Caco-2 (cell line): ENCODE measurements at regions not wholly inside any gene's neighbourhood (a gene's known extent, or its start where the extent isn't known, plus 50 kb on each side); places are given as distances from the start of the nearest gene placed in this dataset.

ENCODE experiments used
- BruUV-seq: library from RNA; stranded (reverse); fragments of 400-500 nt; replicated peaks from 2 replicates; lab custom pipeline; 2021; lab: Mats Ljungman, UMichigan
- CTCF ChIA-PET: fragments of 300-600 bp; sonication (Branson Sonifier 250); formaldehyde crosslinking; loops from one replicate; lab custom pipeline; 2022; ENCODE audit warnings: antibody characterized with exemption; lab: Charles Lee
- POLR2A ChIA-PET: fragments of 300-600 bp; sonication (Branson Sonifier 250); formaldehyde crosslinking; loops from one replicate; lab custom pipeline; 2022; ENCODE audit warnings: antibody characterized with exemption; lab: Charles Lee
- DNase-seq, 2 experiments: peaks; one replicate each; pipeline versions ENCODE4 v3.0.0 to v3.0.0-alpha.2; 2020 to 2022
- H3K27me3 ChIP-seq: replicated peaks from 2 replicates; pipeline ENCODE4 v1.6.0; 2011; ENCODE audit warnings: low read length; ENCODE audit not compliant: control insufficient read depth, insufficient read depth
- H3K36me3 ChIP-seq: 2 replicates; pipeline ENCODE4 v1.5.1; 2011; ENCODE audit warnings: low read length; ENCODE audit not compliant: control insufficient read depth, insufficient read depth
- H3K4me1 ChIP-seq: fragments of 250-450 bp; sonication (Bioruptor Pico); 2 replicates; pipeline ENCODE4 v1.5.1; 2020; ENCODE audit warnings: mild to moderate bottlenecking
- H3K4me3 ChIP-seq: 2 replicates; pipeline ENCODE4 v1.5.1; 2011; ENCODE audit warnings: low read depth, mild to moderate bottlenecking, control low read depth, low read length
- H3K9me3 ChIP-seq: fragments of 250-450 bp; sonication (Bioruptor Pico); 2 replicates; pipeline ENCODE4 v1.5.1; 2020; ENCODE audit warnings: mild to moderate bottlenecking, moderate library complexity
- H3K27ac Mint-ChIP-seq: one replicate; pipeline ENCODE4 v1.8.0; 2022; ENCODE audit warnings: mixed read lengths; ENCODE audit not compliant: unreplicated experiment
- H3K27me3 Mint-ChIP-seq: one replicate; pipeline ENCODE4 v1.8.0; 2022; ENCODE audit warnings: mixed read lengths; ENCODE audit not compliant: insufficient read depth, unreplicated experiment
- H3K36me3 Mint-ChIP-seq: one replicate; pipeline ENCODE4 v1.8.0; 2022; ENCODE audit warnings: mild to moderate bottlenecking, mixed read lengths; ENCODE audit not compliant: insufficient read depth, unreplicated experiment
- H3K4me1 Mint-ChIP-seq: one replicate; pipeline ENCODE4 v1.8.0; 2022; ENCODE audit warnings: low read depth, mixed read lengths; ENCODE audit not compliant: unreplicated experiment
- H3K4me3 Mint-ChIP-seq: one replicate; pipeline ENCODE4 v1.8.0; 2022; ENCODE audit warnings: mild to moderate bottlenecking, moderate library complexity, mixed read lengths; ENCODE audit not compliant: unreplicated experiment
- H3K9me3 Mint-ChIP-seq: one replicate; pipeline ENCODE4 v1.8.0; 2022; ENCODE audit warnings: mixed read lengths; ENCODE audit not compliant: unreplicated experiment
- CTCF ChIP-seq, 2 experiments: fragments of 200-600 bp in 1 of 2; IDR thresholded peaks; 1 replicate in 1 of 2; 2 replicates in 1 of 2; pipeline versions ENCODE4 v1.5.1 to v1.8.0; 2011 to 2022; ENCODE audit warnings: antibody characterized with exemption in 1 of 2, control low read depth in 1 of 2, inconsistent platforms in 1 of 2, low read depth in 1 of 2, low read length in 1 of 2, mild to moderate bottlenecking in 1 of 2, moderate library complexity in 1 of 2; ENCODE audit not compliant: insufficient read depth in 1 of 2, severe bottlenecking in 1 of 2, unreplicated experiment in 1 of 2
- intact Hi-C: fragments of 100-400 bp; cut with micrococcal nuclease; formaldehyde crosslinking; loops from one replicate; pipeline ENCODE4 v1.10.0; 2022; ENCODE audit not compliant: unreplicated experiment

GRCh38 chr5:159705948-159706347, 210.3 kb upstream of the ADRA1B start:
- H3K4me1 ChIP-seq = no peaks in the 10 kb centered on the region
- H3K9me3 Mint-ChIP-seq = peaks cover 22% of the 10 kb centered on the region
- H3K9me3 ChIP-seq = no peaks in the 10 kb centered on the region; the same call in 1 of the 2 replicates
- no peak overlapping the region for H3K27ac Mint-ChIP-seq
- H3K27me3 ChIP-seq = no peaks in the 10 kb centered on the region
- ChIA-PET CTCF (no interaction called here), POLR2A (no interaction called here)
- H3K27me3 Mint-ChIP-seq = peaks cover 11% of the 10 kb centered on the region
- TF ChIP-seq CTCF (IDR thresholded peaks at IDR 0.05; ENCODE audit: insufficient read depth in 1 of 2, low read depth in 1 of 2, low read length in 1 of 2, severe bottlenecking in 1 of 2, unreplicated experiment in 1 of 2) = no peak
- no peaks in the 10 kb centered on the region for H3K36me3 Mint-ChIP-seq
- no peak overlapping the region for H3K4me3 Mint-ChIP-seq
- H3K4me3 ChIP-seq = no peak overlapping the region
- intact Hi-C loops = no loop called here
- no peaks in the 10 kb centered on the region for H3K36me3 ChIP-seq
- DNase-seq = no peak
- no peaks in the 10 kb centered on the region for H3K4me1 Mint-ChIP-seq
- no TSS peak for BruUV-seq

- no peaks in the 10 kb centered on the region; the same call in 1 of the 2 replicates for H3K9me3 ChIP-seq
- no TSS peak for BruUV-seq
Measured at GRCh38 chr5:159708090-159708489, 208.2 kb upstream of the ADRA1B start.

GRCh38 chr5:159712672-159713071, 203.6 kb upstream of the ADRA1B start:
- Histone ChIP-seq H3K27me3 (no peaks in the 10 kb centered on the region), H3K4me1 (no peaks in the 10 kb centered on the region), H3K4me3 (no peak overlapping the region), H3K36me3 (no peaks in the 10 kb centered on the region), H3K9me3 (no peaks in the 10 kb centered on the region; the same call in 1 of the 2 replicates)
- Mint-ChIP-seq H3K27me3 (peaks cover 31% of the 10 kb centered on the region), H3K4me1 (no peaks in the 10 kb centered on the region), H3K27ac (no peak overlapping the region), H3K9me3 (peaks cover 12% of the 10 kb centered on the region), H3K36me3 (no peaks in the 10 kb centered on the region), H3K4me3 (no peak overlapping the region)
- no peak for DNase-seq
- intact Hi-C loops = no loop called here
- ChIA-PET POLR2A (no interaction called here), CTCF (no interaction called here)
- no TSS peak for BruUV-seq
- TF ChIP-seq CTCF (IDR thresholded peaks at IDR 0.05; ENCODE audit: insufficient read depth in 1 of 2, low read depth in 1 of 2, low read length in 1 of 2, severe bottlenecking in 1 of 2, unreplicated experiment in 1 of 2) = no peak

More at GRCh38 chr5:159708090-159708489, 208.2 kb upstream of the ADRA1B start:
- Mint-ChIP-seq H3K9me3 (peaks cover 22% of the 10 kb centered on the region), H3K36me3 (no peaks in the 10 kb centered on the region), H3K27me3 (peaks cover 13% of the 10 kb centered on the region), H3K4me1 (no peaks in the 10 kb centered on the region), H3K4me3 (no peak overlapping the region), H3K27ac (no peak overlapping the region)
- H3K36me3 ChIP-seq = no peaks in the 10 kb centered on the region
- TF ChIP-seq CTCF (IDR thresholded peaks at IDR 0.05; ENCODE audit: insufficient read depth in 1 of 2, low read depth in 1 of 2, low read length in 1 of 2, severe bottlenecking in 1 of 2, unreplicated experiment in 1 of 2) = no peak
- CTCF ChIA-PET = no interaction called here
- POLR2A ChIA-PET = no interaction called here
- intact Hi-C loops = no loop called here
- H3K27me3 ChIP-seq = no peaks in the 10 kb centered on the region
- no peak overlapping the region for H3K4me3 ChIP-seq
- no peaks in the 10 kb centered on the region for H3K4me1 ChIP-seq
- DNase-seq = no peak
